CD4-positive, alpha-beta T cell treated with Interleukin-17A for 1 hour (primary cell): ENCODE measurements at regions not wholly inside any gene's neighbourhood (a gene's known extent, or its start where the extent isn't known, plus 50 kb on each side); places are given as distances from the start of the nearest gene placed in this dataset.

ENCODE experiments used
- DNase-seq: peaks from one replicate; pipeline ENCODE4 v3.0.0-alpha.2; 2020

GRCh38 chr2:37425408-37425807 is 81.0 kb downstream of the QPCT start:
- no peak for DNase-seq

- DNase-seq = no peak
These were observed 82.8 kb downstream of the QPCT start for GRCh38 chr2:37427241-37427640.

GRCh38 chr2:37436323-37436722 is 91.9 kb downstream of the QPCT start:
- no peak for DNase-seq

- no peak for DNase-seq
These were observed 94.8 kb downstream of the QPCT start for GRCh38 chr2:37439131-37439642.

GRCh38 chr2:37441055-37441454 is 96.6 kb downstream of the QPCT start:
- no peak for DNase-seq

GRCh38 chr2:37443082-37443481 is 98.7 kb downstream of the QPCT start:
- no peak for DNase-seq

GRCh38 chr2:37447446-37447845 is 103.0 kb downstream of the QPCT start:
- DNase-seq = no peak

- DNase-seq = no peak
These were observed 104.1 kb downstream of the QPCT start for GRCh38 chr2:37448342-37449120.

GRCh38 chr2:37449761-37450296 is 105.4 kb downstream of the QPCT start:
- DNase-seq = no peak

GRCh38 chr2:37453027-37453426 is 108.6 kb downstream of the QPCT start:
- DNase-seq = peak; percentile 36

GRCh38 chr2:37454851-37455762 is 110.7 kb downstream of the QPCT start:
- DNase-seq = no peak

- DNase-seq = peak; percentile 59
These were observed 112.0 kb downstream of the QPCT start for GRCh38 chr2:37456479-37456878.

GRCh38 chr2:37457401-37457901 is 113.0 kb downstream of the QPCT start:
- no peak for DNase-seq

GRCh38 chr2:37458133-37458532 is 113.7 kb downstream of the QPCT start:
- no peak for DNase-seq

- DNase-seq = peak; percentile 16
These were observed 114.9 kb downstream of the QPCT start for GRCh38 chr2:37459095-37459981.

- no peak for DNase-seq
These were observed 116.4 kb downstream of the QPCT start for GRCh38 chr2:37460896-37461229.

- no peak for DNase-seq
These were observed 119.6 kb downstream of the QPCT start for GRCh38 chr2:37464067-37464466.

- DNase-seq = no peak
These were observed 122.2 kb downstream of the QPCT start for GRCh38 chr2:37466533-37467222.

- DNase-seq = no peak
These were observed 123.7 kb downstream of the QPCT start for GRCh38 chr2:37468170-37468569.

GRCh38 chr2:37469126-37469525 is 124.7 kb downstream of the QPCT start:
- DNase-seq = no peak

GRCh38 chr2:37471104-37471503 is 126.7 kb downstream of the QPCT start:
- no peak for DNase-seq

- no peak for DNase-seq
These were observed 127.6 kb downstream of the QPCT start for GRCh38 chr2:37471994-37472393.
